Ishikawa (cell line): ENCODE measurements at regions not wholly inside any gene's neighbourhood (a gene's known extent, or its start where the extent isn't known, plus 50 kb on each side); places are given as distances from the start of the nearest gene placed in this dataset.

ENCODE experiments used
- CEBPB ChIP-seq: IDR thresholded peaks from 2 replicates; pipeline ENCODE4 v1.6.1; 2012
- CREB1 ChIP-seq: IDR thresholded peaks from 2 replicates; pipeline ENCODE4 v1.6.1; 2012; ENCODE audit warnings: low read depth
- EGR1 ChIP-seq: IDR thresholded peaks from 2 replicates; pipeline ENCODE4 v1.6.1; 2012
- EP300 ChIP-seq: IDR thresholded peaks from 2 replicates; pipeline ENCODE4 v1.6.1; 2012; ENCODE audit warnings: borderline replicate concordance
- FOXM1 ChIP-seq: IDR thresholded peaks from 2 replicates; pipeline ENCODE4 v1.6.1; 2012; ENCODE audit warnings: low read depth, borderline replicate concordance
- NFIC ChIP-seq: IDR thresholded peaks from 2 replicates; pipeline ENCODE4 v1.6.1; 2012
- RAD21 ChIP-seq: IDR thresholded peaks from 2 replicates; pipeline ENCODE4 v1.6.1; 2012; ENCODE audit warnings: low read depth
- TAF1 ChIP-seq: IDR thresholded peaks from 2 replicates; pipeline ENCODE4 v1.6.1; 2012; ENCODE audit warnings: low read depth, mild to moderate bottlenecking
- TCF12 ChIP-seq: IDR thresholded peaks from 2 replicates; pipeline ENCODE4 v1.6.1; 2012; ENCODE audit warnings: low read depth
- TEAD4 ChIP-seq: IDR thresholded peaks from 2 replicates; pipeline ENCODE4 v1.6.1; 2012
- USF1 ChIP-seq: IDR thresholded peaks from 2 replicates; pipeline ENCODE4 v1.6.1; 2012
- YY1 ChIP-seq: IDR thresholded peaks from 2 replicates; pipeline ENCODE4 v1.6.1; 2012; ENCODE audit warnings: low read depth
- ZBTB7A ChIP-seq: IDR thresholded peaks from 2 replicates; pipeline ENCODE4 v1.6.1; 2012; ENCODE audit warnings: low read depth
- TF ChIP-seq, protein P1 (sequence below): IDR thresholded peaks from 2 replicates; pipeline ENCODE4 v1.6.1; 2012; ENCODE audit warnings: low read depth, mild to moderate bottlenecking
- TF ChIP-seq, protein P2 (sequence below): IDR thresholded peaks from 2 replicates; pipeline ENCODE4 v1.6.1; 2012

GRCh38 chr4:84022564-84022963, 476.5 kb downstream of the NKX6-1 start:
- TF ChIP-seq TCF12 (no peak), YY1 (no peak)

DNA sequence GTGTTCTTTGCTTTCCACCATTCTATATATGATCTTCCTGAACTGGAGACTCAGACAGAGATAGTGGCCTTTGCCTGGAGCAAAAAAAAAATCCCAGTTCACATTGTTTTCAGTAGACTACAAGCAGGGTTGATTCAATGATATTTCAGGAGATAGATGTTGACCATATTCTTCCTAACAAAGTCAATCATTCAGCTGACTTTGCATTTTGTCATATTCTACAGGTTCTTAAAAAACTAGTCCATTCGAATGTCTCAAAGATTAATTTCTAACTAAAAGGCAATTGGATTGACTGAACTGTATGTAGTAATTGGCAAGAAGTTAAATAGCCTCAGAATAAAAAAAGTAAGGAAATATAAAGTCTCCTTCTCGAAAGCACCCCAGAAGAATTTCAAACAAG, 479.5 kb downstream of the NKX6-1 start:
- TF ChIP-seq CREB1 (no peak), CEBPB (no peak), USF1 (no peak), TCF12 (no peak), YY1 (no peak), EP300 (no peak)

- no peak for TF ChIP-seq USF1
- TF ChIP-seq EGR1, result no peak
- no peak for TF ChIP-seq NFIC
- no peak for TF ChIP-seq ZBTB7A
- TF ChIP-seq, protein P1, sequence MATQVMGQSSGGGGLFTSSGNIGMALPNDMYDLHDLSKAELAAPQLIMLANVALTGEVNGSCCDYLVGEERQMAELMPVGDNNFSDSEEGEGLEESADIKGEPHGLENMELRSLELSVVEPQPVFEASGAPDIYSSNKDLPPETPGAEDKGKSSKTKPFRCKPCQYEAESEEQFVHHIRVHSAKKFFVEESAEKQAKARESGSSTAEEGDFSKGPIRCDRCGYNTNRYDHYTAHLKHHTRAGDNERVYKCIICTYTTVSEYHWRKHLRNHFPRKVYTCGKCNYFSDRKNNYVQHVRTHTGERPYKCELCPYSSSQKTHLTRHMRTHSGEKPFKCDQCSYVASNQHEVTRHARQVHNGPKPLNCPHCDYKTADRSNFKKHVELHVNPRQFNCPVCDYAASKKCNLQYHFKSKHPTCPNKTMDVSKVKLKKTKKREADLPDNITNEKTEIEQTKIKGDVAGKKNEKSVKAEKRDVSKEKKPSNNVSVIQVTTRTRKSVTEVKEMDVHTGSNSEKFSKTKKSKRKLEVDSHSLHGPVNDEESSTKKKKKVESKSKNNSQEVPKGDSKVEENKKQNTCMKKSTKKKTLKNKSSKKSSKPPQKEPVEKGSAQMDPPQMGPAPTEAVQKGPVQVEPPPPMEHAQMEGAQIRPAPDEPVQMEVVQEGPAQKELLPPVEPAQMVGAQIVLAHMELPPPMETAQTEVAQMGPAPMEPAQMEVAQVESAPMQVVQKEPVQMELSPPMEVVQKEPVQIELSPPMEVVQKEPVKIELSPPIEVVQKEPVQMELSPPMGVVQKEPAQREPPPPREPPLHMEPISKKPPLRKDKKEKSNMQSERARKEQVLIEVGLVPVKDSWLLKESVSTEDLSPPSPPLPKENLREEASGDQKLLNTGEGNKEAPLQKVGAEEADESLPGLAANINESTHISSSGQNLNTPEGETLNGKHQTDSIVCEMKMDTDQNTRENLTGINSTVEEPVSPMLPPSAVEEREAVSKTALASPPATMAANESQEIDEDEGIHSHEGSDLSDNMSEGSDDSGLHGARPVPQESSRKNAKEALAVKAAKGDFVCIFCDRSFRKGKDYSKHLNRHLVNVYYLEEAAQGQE, result no peak
- TF ChIP-seq TCF12, result no peak
- no peak for TF ChIP-seq YY1
Measured at GRCh38 chr4:84003046-84003445, 467.1 kb downstream of the GPAT3 start.

DNA sequence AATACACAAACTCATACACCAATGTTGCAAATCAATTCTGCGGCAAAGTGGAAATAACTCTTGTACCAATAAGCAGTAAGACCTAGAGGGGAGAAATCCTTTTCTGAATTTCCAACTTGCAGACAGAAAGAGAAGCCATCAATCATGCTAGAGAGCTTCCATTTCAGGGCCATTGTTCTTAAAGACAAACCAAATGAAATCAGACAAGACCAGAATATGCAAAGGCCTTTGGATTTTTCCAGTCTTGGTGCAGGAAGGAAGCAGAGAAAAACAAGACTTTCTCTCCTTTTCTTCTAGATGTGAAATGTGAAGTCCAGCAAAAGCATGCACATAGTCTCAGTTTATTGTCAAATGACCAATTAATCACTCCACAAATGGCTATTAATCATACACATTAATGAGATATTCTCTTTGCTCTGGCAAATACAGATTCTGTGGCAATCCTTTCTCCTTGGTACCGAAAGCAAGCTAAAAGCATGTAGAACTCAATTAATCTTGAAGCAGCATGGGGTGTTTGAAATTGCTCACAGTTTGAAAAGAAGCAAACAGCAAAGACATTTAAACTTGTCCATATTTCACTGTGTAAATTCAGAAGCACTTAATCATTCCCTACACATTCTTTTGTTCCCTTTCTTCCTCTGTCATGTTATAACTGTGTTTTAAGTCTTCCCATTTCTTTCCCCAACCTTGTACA, 466.1 kb downstream of the GPAT3 start:
- no peak for TF ChIP-seq FOXM1
- no peak for TF ChIP-seq TAF1
- TF ChIP-seq, protein P1, result no peak
- TF ChIP-seq TEAD4, result no peak
- no peak for TF ChIP-seq EGR1
- TF ChIP-seq NFIC, result no peak
- TF ChIP-seq CREB1, result no peak
- TF ChIP-seq, protein P2, sequence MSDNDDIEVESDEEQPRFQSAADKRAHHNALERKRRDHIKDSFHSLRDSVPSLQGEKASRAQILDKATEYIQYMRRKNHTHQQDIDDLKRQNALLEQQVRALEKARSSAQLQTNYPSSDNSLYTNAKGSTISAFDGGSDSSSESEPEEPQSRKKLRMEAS, result no peak

DNA sequence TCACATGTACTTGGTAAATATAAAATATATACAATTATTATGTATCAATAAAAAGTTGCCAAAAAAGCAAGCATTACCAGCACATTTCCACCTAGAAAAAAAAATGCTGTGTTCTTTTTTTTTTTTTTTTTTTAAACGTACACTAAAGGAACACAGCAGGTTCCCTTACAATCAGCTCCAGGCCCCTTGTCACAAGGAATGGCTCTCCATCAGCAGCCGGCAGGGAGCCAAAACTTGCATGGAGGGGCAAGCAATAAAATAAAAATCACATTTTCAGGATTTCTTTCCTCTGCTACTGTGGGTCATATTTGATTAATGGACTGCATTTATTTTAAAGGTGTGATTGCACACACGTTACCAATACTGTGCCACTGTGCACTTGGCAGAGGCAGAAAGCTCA, 460.3 kb downstream of the GPAT3 start:
- TF ChIP-seq, protein P1, result no peak

DNA sequence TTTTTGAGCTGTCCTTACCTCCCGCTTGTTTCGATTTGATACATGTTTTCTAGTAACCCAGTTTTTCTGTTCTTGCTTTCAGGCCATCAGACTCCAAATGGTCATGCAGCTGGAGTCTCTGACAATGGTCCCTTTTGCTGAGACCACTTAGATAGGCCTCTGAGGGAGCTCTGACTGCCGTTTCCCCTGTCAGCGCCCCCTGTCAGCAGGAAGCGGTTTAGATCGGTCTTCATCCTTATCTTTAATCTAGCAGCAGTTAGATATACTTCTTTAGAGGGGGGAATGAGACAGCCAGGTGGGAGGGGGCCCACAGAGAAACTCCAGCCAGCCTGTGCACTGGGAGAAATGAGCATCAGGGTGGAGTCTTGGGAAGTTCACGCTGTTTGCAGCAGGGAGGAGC, 457.9 kb downstream of the GPAT3 start:
- TF ChIP-seq ZBTB7A (no peak), EP300 (no peak), RAD21 (0 out of 2 replicates have a peak, but pooled peaks have one; percentile 3), TEAD4 (no peak), EGR1 (no peak), CEBPB (no peak), TAF1 (no peak)

DNA sequence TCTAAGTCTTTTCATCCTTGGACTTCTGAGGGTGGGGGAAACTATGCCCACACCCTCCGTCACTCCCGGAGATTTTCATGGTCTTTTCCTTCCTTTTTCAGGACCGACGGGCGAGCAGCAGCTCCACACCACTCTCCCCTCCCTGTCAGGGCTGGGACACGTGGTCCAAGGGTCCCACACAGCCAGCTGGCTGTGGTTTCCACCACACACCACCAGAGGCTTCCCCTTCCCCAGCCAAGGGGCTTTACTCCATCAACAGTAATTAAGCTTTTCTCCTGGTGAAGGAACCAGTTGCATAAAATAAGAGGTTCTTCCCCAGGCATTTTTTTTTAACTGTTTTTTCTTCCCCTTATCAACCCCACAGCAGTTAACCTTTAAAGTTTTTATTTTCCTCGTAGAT, 453.9 kb downstream of the GPAT3 start:
- TF ChIP-seq NFIC, result no peak
- TF ChIP-seq TCF12, result no peak
- no peak for TF ChIP-seq CREB1
- no peak for TF ChIP-seq RAD21
- TF ChIP-seq USF1, result no peak
- no peak for TF ChIP-seq TAF1
- TF ChIP-seq, protein P2, result no peak
- no peak for TF ChIP-seq CEBPB
- no peak for TF ChIP-seq EGR1
- no peak for TF ChIP-seq ZBTB7A
- no peak for TF ChIP-seq YY1
- TF ChIP-seq, protein P1, result no peak
- no peak for TF ChIP-seq FOXM1
